HG03558 (cell line): ENCODE measurements at regions not wholly inside any gene's neighbourhood (a gene's known extent, or its start where the extent isn't known, plus 50 kb on each side); places are given as distances from the start of the nearest gene placed in this dataset.
"Not testable (repeated sequence)": the region's sequence is repeated elsewhere in the genome, so short reads cannot be mapped to it uniquely, and the experiment has no call there.

Source experiments
- ATAC-seq: cut with Tn5 transposase; IDR thresholded peaks from one replicate; pipeline ENCODE4 v1.9.1; 2021; ENCODE audit warnings: moderate number of reproducible peaks; ENCODE audit not compliant: unreplicated experiment; ENCODE audit errors: extremely low read depth

DNA sequence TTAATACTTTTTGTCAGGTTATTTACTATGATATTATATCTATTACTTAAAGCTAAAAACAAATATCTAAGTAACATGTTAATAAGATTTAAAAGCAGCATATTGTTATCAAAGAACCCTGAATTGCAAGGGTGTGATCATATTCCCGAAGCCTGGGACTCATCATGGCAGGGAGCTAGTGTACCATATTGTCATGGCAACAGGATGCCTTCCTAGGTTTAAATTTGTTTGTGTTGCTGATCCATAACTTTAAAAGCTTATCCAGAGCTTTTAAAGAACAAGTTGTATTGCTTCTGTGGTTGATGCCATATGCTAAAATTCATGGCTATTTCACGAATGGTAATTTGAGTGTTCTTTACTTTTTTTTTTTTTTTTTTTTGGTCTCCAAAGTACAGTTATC lies 500.5 kb downstream of the NAV3 start:
- no peak for ATAC-seq

DNA sequence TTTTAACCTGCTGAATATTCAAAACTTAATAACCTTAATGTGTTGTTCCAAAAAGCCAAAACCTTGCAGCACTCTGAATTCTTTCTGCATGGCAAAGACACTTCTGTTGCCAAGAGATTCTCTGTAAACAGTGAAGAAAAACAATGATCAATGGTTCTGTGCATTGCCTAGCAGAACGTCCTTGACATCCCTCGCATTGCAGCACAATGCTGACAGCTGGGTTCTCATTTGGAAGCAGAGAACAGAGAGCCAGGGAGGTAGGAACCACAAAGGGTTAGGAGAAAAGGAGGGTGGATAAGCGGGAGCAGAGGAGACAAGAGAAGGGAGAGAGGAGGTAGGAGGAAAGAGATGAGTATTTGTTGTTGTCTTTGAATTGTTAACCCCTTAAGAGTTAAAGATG lies 501.1 kb downstream of the NAV3 start:
- no peak for ATAC-seq

DNA sequence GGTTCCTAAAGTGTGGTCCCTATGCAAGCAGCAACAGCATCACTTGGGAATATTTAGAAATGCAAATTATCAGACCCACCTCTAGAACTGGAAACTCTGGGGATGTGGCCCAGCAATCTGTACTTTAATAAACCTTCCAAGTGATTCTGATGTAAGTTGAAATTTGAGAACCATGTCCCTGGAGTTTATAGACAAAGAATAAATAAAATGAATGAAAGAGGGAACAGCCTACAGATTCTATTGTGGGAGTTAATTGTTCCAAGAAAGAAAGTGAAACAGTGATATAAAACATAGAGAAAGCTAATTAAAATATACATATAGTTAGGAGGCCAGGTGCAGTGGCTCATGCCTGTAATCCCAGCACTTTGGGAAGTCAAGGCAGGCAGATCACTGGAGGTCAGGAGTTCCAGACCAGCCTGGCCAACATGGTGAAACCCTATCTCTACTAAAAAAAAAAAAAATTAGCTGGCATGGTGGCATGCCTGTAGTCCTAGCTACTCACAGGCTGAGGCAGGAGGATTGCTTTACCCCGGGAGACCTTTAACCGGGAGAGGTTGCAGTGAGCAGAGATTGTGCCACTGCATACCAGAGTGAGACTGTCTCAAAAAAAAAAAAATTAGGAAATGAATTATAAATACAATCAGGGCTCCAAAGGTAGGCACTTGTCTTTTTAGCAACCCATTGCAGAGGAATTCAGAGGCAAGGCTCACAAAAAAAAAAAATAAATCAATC lies 507.5 kb downstream of the NAV3 start:
- ATAC-seq, result no peak

DNA sequence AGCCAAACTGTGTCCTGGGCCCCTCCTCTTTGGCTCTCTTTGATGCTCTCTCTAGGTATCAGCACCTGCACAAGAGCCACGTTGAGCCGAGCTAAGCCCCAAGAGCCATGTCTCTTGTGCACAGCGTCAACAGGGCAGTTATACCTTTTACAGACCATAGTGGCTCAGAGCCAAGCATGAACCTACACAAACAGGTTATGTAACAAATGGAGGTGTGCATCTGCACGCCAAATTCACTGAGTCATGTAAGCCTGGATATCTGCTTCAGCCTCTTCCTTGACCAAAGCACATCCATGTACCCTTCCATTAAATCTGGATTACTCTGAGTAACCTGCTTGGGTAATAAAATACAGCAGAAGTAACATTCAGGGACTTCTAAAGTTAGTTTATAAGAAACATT lies 509.7 kb downstream of the NAV3 start:
- no peak for ATAC-seq

DNA sequence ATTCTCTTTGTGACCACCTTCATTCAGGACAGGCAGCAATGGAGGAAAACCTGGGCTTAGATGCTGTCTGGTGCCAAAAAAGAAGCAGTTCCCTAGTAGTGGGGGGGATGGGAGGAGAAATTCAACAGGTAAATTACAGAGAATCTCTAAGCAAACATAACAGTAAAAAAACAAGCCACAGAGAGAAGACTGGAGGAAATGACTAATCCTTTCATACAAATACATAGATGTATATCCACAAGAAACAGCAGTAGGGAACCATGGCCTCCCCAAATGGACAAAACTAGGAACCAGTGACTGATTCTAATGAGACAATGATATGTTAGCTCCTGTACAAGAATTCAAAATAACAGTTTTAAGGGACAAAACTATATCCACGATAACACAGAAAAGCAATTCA lies 513.0 kb downstream of the NAV3 start:
- ATAC-seq, result no peak

DNA sequence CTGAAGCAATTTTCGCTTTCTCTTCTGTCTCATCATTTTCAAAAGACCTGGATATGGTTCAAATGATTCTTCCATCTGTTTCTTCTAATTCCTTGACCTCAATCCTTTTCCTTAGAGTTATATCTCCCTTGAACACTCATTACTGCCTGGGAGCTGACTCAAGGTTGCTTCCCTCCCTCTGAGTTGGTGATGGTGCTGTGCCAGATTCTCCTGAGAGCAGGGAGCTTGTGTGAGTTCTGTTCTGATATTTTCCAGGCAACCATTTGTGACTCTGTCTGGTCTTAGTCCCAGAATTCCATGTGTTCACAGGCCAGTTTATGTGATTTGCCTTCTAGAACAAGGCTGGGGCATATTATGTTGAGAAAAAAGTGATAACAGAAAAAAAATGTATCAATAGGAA lies 505.1 kb upstream of the SYT1 start:
- no peak for ATAC-seq

DNA sequence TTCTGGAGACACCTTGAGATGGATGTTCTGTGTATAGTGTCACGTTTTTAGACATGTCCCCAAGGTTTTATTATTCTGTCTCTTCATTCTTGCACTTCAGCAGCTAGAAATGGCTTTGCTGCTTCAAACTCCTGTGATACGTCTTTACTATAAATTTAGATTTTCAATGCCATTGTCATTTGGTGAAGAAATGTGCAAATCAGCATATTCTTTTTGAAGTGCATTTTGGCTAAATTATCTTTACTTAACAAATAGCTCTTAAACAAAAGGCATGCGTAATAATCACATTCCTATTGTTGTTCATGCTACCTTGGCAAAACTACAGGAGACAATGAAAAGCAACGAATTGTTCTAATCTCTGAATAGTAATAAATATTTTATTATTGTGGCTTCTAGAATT lies 502.9 kb upstream of the SYT1 start:
- ATAC-seq, result no peak

DNA sequence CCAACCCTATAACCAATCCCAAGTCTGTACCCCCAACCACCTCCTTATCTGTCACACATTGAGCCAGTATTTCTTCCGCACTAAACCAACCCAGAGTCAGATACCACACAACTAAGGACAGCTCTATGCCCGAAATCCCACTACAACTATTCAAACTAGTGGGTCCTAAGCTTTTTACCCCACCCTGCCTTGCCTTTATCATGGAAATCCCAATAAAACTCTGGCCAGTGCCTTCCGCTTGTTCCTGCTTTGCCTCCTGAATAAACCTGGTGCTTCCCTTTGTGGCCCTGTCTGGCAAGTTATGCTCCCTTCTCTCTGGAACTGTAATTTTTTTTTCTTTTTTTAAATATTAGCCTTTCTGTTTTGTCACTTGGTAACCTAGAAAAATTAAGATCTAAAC lies 493.3 kb upstream of the SYT1 start:
- no peak for ATAC-seq

DNA sequence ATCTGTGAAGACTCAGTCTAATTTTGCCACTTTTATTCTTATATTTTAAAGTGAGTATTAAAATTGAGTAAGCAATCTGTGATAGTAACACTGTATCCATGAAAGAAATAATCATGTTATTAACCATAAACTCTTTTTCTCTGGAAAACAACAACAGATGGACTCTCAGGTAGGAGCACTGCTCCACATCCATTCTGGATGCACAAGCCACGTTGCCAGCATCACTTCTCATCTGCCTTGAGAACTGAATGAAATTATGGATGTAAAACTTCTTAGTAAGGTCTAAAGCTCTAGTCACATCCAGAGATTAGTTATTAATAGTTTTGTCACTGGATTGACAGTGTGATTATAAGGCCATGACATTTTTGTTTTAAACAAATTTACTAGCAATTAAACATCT lies 489.1 kb upstream of the SYT1 start:
- ATAC-seq, result no peak

DNA sequence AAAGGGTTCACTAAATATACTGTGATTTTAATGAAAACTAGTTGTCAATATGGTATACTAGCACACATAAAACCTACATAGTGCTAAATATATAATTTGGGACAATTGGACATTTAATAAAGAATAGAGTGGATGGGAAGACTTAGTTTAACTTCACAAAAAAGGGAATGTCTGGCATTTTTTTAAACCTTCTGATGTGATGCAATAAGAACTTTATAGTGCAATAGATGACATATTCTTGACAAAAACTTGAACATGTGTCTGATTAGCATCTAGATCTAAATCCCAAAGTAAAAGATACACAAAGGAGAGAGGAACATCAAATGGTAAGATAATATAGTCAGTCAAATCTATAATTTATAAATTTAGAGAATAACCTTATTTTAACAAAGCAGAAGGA lies 488.3 kb upstream of the SYT1 start:
- no peak for ATAC-seq

DNA sequence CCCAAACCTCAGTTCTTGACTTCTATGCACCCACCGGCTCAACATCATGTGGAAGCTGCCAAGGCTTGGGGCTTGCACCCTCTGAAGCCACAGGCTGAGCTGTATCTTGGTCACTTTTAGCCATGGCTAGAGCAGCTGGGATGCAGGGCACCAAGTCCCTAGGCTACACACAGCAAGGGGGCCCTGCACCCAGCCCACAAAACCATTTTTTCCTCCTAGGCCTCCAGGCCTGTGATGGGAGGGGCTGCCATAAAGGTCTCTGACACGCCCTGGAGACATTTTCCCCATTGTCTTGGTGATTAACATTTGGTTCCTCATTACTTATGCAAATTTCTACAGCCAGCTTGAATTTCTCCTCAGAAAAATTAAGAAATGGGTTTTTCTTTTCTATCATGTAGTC lies 485.5 kb upstream of the SYT1 start:
- not testable (repeated sequence) for ATAC-seq

DNA sequence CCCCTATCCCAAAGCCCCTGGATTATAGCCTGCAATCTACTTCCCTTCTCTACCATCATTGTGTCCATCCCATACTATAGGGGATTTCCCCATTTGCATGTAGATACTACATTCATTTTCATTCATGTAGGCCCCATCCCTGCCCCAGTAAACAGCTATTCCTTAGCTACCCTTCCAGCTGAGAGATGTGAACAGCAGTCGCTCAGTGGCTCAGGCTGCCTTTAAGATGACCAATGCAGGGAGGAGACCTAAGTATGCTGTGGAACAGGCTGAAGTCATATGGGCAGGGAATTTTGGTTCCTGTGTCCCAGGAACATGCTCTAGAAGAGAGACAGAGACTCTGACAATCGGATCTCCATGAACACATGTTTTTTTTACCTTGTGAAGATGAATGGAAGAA lies 481.2 kb upstream of the SYT1 start:
- ATAC-seq, result no peak

DNA sequence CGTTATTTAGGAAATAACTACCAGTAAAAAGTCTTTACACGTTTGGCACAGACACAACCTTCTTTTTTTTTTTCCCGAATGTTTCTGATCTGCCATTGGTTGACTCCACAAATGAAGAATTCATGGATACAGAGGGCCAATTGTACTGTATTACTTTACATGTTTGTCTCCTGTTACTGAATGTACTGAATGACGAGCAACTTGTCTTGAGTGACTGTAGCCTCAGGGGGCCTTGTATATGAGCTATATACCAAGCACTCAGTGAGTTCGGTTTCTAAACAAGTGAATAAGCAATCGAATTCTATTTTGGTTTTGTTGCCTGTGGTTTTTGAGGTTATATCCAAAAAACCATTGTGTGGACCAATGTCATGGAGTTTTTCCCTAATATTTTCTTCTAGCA lies 480.0 kb upstream of the SYT1 start:
- ATAC-seq, result no peak

DNA sequence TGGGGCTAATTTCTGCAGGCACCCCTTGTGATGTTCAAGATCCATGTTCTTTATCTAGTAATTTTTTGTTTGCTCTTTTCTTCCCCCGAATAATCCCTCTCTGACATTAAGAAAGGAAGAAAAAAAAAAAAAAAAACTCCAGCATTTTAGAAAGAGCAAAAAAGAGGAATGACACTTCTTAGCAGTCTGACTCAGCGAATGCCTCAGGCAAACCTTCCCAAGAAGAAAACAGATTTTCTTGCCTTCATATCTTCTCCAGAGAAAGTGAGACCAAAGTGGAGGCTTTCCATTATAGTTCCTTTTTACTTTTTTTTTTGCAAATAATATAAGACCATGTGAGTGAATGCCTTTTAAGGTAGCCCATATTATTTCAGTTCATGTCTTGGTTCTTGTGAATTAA lies 479.0 kb upstream of the SYT1 start:
- no peak for ATAC-seq

DNA sequence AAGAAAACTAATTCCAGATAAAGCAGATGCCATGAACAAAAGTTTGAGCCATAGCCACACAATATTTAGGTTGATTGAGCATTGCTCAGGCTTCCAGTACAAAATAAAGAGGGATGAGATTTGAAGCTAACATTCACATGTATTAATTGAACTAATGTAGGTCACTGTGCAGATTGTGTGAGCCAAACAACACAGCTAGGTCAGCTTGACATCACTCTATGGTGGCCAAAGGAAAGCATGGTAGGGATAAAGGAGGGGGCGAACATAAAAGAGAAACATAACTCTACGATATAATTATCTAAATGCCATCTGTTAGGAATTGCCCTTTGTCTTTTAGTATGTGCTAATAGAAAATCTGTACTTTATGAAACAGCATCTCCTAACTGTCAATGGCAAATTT lies 477.7 kb upstream of the SYT1 start:
- no peak for ATAC-seq

DNA sequence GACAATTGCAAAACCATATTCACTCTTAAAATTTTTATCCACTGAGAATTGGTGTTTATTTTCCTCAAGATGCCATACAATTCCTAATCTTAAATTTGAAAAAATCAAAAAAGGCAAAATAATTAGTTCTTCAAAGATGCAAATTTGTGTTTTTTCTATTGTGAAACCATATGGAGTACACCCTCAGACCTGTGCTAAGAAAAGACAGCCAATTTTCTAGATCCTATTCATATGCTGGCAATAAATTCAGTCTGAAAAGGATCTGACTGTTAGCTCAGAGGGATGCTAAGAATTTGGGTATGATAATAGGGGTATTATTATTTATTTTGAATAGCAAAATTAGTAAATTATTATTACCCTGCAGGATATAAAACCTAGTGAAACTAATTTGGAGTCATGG lies 476.9 kb upstream of the SYT1 start:
- ATAC-seq, result no peak

DNA sequence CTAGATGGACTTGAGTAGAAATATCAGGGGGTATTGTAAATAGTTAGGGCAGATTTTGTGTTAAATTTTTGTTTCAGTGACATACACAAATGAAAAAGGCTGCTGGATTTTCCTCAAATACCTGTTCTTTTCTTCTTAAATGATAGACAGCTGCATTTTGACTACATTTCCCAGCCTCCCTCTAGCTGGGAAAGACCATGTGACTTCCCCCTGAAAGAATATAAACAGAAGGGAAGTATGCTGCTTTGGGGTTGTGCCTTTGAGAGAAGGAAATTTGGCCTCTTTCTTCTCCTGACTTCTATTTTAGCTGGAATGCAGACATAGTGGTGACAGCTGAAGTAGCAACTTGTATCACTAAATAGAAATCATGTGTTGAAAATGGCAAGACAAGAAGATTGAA lies 476.1 kb upstream of the SYT1 start:
- ATAC-seq, result no peak

DNA sequence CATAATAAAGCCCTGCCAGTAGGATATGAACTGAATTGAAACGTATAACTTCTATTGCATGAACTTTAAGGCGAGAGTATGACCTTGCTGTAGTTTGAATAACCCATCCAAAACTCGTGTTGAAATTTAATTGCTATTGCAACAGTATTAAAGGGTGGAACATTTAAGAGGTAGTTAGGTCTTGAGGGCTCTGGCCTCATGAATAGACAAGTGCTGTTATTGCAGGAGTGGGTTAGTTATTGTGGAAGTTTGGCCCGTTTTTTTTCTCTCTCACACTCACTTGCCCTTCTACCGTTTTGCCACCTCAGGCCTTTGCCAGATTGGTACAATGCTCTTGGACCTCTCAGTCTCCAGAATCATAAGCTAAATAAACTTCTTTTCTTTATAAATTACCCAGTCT lies 473.7 kb upstream of the SYT1 start:
- ATAC-seq, result no peak

DNA sequence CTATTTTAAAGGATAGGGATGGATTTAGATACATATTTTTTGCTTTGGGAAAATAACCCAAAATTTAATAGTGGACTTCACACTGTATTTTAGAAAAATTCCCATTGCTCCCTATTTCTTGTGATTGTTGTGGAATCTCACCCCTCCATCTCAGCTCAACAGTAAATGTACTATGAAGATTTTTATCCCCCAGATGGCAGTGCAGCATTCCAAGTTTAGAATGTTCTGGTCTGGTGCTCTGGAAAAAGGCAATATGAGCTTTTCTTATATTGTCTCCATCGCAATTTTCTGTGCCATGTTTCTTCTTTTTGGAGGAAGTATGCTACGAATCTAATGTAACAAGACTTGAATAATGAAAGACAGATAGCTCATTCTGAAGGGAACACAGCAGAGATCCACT lies 471.7 kb upstream of the SYT1 start:
- no peak for ATAC-seq

DNA sequence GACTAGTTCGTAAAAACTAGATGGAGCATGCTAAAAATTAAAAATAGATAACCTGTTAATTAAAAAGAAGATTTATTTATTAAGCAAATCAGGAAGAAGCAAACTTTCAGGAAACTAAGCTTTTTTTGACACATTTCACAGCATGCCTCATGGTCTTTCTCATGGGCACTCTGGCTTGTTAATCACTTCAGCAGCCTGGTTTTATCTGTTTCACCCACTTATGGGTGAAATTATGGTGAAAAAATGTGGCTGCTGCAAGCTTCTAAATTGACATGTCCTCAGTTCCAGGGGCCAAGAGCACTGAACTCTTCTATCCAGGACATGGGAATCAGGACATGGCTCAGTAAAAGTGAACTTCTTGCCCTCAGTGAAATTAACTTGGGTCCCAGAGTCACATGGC lies 468.6 kb upstream of the SYT1 start:
- no peak for ATAC-seq

DNA sequence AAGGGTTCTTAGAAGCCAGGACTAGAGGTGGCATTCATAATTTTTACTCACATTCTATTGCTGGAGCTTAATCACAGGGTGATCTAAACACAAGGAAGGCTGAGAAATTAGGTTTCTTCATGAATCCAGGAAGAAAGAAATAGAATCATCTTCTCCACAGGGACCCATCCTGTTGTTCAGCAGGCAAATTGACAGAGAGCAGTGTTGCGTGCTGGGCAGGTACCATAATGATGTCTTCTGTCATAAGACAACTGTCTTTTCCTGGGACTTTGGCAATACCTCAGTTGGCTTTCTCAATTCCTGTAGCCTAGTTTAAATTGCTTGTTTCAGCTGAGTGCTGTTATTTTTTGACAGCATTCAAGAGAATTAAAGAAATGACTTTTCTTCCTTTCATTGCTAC lies 468.0 kb upstream of the SYT1 start:
- ATAC-seq, result no peak

DNA sequence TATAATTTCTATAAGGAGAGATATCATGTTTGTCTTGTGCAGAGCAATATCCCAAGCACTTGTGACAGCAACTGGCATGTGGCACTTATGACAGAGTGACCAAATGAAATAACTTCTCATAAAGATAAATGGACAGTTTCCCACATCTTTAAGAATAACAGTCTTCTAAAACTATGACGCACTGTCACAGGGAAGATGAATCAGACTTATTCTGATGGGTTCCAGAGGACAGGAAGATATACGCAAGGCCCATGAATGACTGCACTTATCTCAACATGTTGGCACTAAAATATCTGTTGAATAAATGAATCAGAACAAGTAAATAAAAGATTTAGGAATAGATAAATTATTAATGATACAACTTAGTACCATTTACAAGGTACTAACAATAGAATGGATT lies 465.8 kb upstream of the SYT1 start:
- no peak for ATAC-seq
